Small intestine (tissue), 7 donors: ENCODE measurements at regions not wholly inside any gene's neighbourhood (a gene's known extent, or its start where the extent isn't known, plus 50 kb on each side); places are given as distances from the start of the nearest gene placed in this dataset.
"Not testable (repeated sequence)": the region's sequence is repeated elsewhere in the genome, so short reads cannot be mapped to it uniquely, and the experiment has no call there.

Experiments
- DNase-seq, 2 donors: peaks; one replicate each; pipeline versions ENCODE4 v3.0.0 to v3.0.0-alpha.2; 2013
- FAIRE-seq: peaks from 2 replicates; lab custom pipeline; 2012; peaks lifted over from hg19 to GRCh38; lab: Jason Lieb, UNC
- H3K27ac ChIP-seq, 3 donors: one replicate each; pipeline ENCODE4 v1.5.1; 2013; ENCODE audit warnings: low read length in 2 of 3, mild to moderate bottlenecking in 2 of 3, control low read depth in 1 of 3, inconsistent platforms in 1 of 3, low read depth in 1 of 3, moderate library complexity in 1 of 3
- H3K27me3 ChIP-seq, 3 donors: one replicate each; pipeline ENCODE4 v1.6.1; 2013; ENCODE audit warnings: low read length in 3 of 3, inconsistent platforms in 1 of 3; ENCODE audit not compliant: control insufficient read depth in 3 of 3, insufficient read depth in 3 of 3
- H3K36me3 ChIP-seq, 3 donors: one replicate each; pipeline ENCODE4 v1.6.1; 2013; ENCODE audit warnings: low read length in 3 of 3, inconsistent platforms in 1 of 3, low read depth in 1 of 3, mild to moderate bottlenecking in 1 of 3, moderate library complexity in 1 of 3; ENCODE audit not compliant: control insufficient read depth in 3 of 3, insufficient read depth in 2 of 3
- H3K4me1 ChIP-seq, 3 donors: one replicate each; pipeline ENCODE4 v1.6.1; 2013; ENCODE audit warnings: low read length in 2 of 3, inconsistent platforms in 1 of 3, low read depth in 1 of 3, mild to moderate bottlenecking in 1 of 3, moderate library complexity in 1 of 3; ENCODE audit not compliant: control insufficient read depth in 3 of 3, insufficient read depth in 2 of 3
- H3K4me3 ChIP-seq, 3 donors: one replicate each; pipeline ENCODE4 v1.5.1; 2013; ENCODE audit warnings: low read length in 3 of 3, control low read depth in 1 of 3, inconsistent platforms in 1 of 3, low read depth in 1 of 3, mild to moderate bottlenecking in 1 of 3, moderate library complexity in 1 of 3
- H3K9me3 ChIP-seq, 2 donors: one replicate each; pipeline ENCODE4 v1.6.1; 2013; ENCODE audit warnings: low read depth in 1 of 2, low read length in 1 of 2; ENCODE audit not compliant: control insufficient read depth in 2 of 2, insufficient read depth in 1 of 2
- WGBS, 3 donors: extraction: QIAGEN DNeasy Blood & Tissue Kit; methylation state at CpG; one replicate each; pipeline ENCODE4 v1.1.7; 2013; 5-methylcytosine and 5-hydroxymethylcytosine counted together
- donor health status: healthy with polysubstance abuse.
- donor health status: control.
- donor health status: control.
- donor health status: Bipolar disorder and iron deficiency.
- donor health status: healthy.

DNA sequence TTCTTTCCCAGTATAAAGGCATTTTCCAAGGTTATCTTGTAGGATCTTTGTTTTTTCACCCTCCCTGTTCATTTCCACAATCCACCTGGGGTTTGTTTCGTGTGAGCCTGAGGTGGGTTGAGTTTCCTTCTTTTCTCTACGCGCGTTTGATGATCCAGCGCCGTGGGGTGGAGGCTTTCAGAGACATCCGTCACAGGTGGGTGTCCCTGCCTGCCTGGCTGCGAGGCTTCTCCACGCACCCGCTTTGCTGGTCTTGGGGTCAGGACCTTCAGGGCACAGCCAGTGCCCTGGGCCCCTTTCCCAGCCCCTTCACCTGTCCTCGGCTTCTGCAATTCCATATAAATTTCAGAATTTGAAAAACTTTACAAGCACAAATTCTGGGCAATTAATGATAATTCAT lies 109.0 kb upstream of the ALKAL2 start:
- no peaks in the 10 kb centered on the region for H3K4me1 ChIP-seq
- H3K4me3 ChIP-seq, result no peak overlapping the region
- DNase-seq (no peak), FAIRE-seq (no peak)
- no peaks in the 10 kb centered on the region for H3K9me3 ChIP-seq
- WGBS, 3 donors, result 85 to 86% (median 85%) methylated on average over 11 of the region's 11 CpGs
- H3K27me3 ChIP-seq, result no peaks in the 10 kb centered on the region
- no peaks in the 10 kb centered on the region for H3K36me3 ChIP-seq
- H3K27ac ChIP-seq, result no peak overlapping the region

DNA sequence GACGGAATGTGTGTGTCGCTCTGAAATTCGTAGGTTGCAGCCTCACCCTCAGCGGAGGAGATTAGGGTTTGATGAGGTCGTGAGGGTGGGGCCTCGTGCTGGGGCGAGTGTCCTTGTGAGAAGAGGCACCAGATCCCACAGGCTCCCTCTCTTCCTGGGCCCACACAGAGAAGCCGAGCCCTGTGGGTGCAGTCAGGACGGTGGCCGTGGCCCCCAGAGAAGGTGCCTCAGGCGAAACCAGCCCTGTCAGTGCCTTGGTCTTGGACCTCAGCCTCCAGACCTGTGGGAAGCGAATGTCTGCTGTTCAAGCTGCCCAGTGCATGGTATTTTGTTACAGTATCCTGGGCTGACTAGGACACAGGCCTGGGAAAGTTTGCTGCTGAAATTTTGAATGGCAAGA lies 108.0 kb upstream of the ALKAL2 start:
- FAIRE-seq, result no peak
- Histone ChIP-seq H3K27me3 (no peaks in the 10 kb centered on the region), H3K4me3 (no peak overlapping the region), H3K4me1 (no peaks in the 10 kb centered on the region), H3K36me3 (no peaks in the 10 kb centered on the region), H3K27ac (no peak overlapping the region), H3K9me3 (no peaks in the 10 kb centered on the region)
- no peak for DNase-seq
- WGBS, 3 donors, result 73 to 85% (median 77%) methylated on average over 12 of the region's 12 CpGs

DNA sequence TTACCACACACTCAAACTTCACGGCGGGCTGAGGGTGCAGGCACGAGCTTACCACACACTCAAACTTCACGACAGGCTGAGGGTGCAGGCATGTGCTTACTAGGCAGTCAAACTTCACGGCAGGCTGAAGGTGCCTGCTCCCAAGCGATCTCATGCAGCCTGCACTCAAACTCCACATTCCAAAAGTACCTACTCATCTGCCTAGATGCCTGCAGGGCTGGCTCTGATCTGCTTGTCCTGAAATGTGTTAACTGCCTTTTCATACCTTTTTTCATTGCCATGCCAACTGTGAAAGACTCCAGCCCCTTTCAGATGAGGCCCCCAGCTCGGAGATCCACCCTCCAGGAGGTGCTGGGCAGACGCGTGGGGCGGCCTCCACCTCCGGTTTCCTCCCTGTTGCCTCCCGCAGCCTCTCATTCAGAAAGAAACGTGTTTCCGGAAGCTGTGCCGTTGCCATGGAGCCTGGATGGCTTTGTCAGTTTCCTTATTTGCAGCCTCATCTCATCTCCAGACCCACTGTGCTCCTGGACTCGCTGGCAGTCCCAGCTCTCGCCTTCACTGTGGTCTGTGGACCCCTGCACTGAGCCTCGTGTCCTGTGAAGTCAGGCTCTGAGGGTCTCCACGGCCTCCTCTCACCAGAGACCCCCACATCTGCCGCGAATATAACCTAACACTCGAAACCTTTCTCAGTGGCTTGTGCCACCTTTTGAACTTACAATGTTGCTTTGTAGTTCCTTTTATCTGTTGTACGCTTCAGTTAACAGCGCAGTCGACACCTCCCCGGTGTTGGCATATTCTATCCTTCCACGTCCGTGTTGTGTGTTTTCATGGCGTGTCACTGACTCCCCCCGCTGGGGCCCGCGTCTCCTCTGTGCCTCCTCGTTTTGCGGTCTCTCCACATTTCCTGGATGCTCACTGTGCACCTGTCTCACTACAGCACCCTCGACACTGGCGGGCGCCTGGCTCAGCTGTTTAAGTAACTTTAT lies 106.1 kb upstream of the ALKAL2 start:
- Histone ChIP-seq H3K36me3 (no peaks in the 10 kb centered on the region), H3K27ac (no peak overlapping the region), H3K9me3 (no peaks in the 10 kb centered on the region), H3K4me3 (no peak overlapping the region), H3K27me3 (no peaks in the 10 kb centered on the region), H3K4me1 (no peaks in the 10 kb centered on the region)
- DNase-seq (peak in 1 of 2 donors; percentile 10), FAIRE-seq (no peak)
- 64 to 72% (median 67%) methylated on average over 36 to 37 of the region's 37 CpGs for WGBS, 3 donors

DNA sequence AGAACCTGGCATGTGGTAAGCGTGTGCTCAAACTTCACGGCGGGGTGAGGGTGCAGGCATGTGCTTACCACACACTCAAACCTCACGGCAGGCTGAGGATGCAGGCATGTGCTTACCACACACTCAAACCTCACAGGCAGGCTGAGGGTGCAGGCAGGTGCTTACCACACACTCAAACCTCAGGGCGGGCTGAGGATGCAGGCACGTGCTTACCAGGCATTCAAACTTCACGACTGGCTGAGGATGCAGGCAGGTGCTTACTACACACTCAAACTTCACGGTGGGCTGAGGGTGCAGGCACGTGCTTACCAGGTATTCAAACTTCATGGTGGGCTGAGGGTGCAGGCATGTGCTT lies 105.0 kb upstream of the ALKAL2 start:
- Histone ChIP-seq H3K4me1 (no peaks in the 10 kb centered on the region), H3K9me3 (no peaks in the 10 kb centered on the region), H3K36me3 (no peaks in the 10 kb centered on the region), H3K27me3 (no peaks in the 10 kb centered on the region), H3K4me3 (no peak overlapping the region), H3K27ac (no peak overlapping the region)
- no peak for DNase-seq
- 76 to 82% (median 81%) methylated on average over 9 of the region's 9 CpGs for WGBS, 3 donors
- FAIRE-seq, result no peak

DNA sequence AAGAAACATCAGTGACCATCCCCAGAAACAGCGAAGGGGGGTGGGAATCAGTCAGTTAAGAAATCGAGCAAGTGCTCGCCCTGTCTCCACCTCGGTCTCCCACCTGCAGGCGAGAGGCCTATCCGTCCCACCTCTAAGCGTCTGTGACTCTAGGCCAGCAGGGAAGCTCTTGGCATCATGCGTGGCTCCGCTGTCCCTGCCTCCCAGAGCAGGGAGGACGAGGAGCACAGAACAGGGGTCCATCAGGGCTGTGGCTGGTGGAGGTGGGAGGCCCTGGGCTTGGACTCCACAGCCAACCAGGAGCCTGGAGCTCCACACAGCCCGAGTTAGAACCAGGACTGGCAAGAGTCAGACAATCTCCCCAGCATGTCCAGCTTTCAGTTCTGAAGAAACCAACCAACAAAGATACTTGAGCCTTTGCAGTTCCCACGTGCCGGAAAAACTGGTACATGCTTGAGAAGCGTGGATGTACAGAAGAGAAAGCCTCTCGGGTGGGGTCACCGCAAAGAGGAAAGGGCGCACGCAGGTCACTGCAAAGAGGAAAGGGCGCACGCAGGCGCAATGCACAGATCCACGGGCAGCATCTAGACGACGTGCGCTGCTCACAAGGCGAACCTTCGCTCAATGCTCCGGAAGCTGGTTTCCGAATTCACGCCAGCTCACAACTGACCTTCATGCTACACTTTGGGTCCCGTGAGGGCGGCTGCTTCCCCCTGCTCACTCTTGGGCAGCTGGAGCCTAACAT lies 104.5 kb upstream of the ALKAL2 start:
- no peaks in the 10 kb centered on the region for H3K9me3 ChIP-seq
- no peaks in the 10 kb centered on the region for H3K36me3 ChIP-seq
- no peaks in the 10 kb centered on the region for H3K4me1 ChIP-seq
- no peak overlapping the region for H3K4me3 ChIP-seq
- FAIRE-seq (no peak), DNase-seq (no peak)
- H3K27me3 ChIP-seq, result no peaks in the 10 kb centered on the region
- no peak overlapping the region for H3K27ac ChIP-seq
- 85 to 87% (median 86%) methylated on average over 32 of the region's 32 CpGs for WGBS, 3 donors

DNA sequence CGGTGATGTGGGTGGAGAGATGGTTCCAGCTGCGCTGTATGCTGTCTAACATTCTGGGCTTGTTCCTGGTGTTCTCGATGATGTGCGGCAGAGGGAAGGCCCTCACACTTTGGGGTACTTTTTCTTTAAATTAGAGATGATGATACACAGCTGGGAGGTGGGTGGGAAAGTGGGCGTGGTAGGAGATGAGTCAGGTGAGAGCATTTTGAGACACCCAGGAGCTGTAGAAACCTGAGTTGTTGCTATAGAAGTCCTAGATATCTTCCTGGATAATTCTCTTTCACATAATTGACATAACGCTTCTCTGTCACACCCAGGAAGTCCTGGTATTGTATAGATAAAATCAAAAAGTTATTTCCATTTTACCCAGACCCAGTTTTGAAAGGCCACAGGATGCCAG lies 103.8 kb upstream of the ALKAL2 start:
- no peaks in the 10 kb centered on the region for H3K4me1 ChIP-seq
- H3K27me3 ChIP-seq, result no peaks in the 10 kb centered on the region
- DNase-seq (no peak), FAIRE-seq (no peak)
- no peak overlapping the region for H3K27ac ChIP-seq
- H3K4me3 ChIP-seq, result no peak overlapping the region
- H3K36me3 ChIP-seq, result no peaks in the 10 kb centered on the region
- WGBS, 3 donors, result 61 to 67% (median 67%) methylated on average over 6 of the region's 6 CpGs
- H3K9me3 ChIP-seq, result no peaks in the 10 kb centered on the region

DNA sequence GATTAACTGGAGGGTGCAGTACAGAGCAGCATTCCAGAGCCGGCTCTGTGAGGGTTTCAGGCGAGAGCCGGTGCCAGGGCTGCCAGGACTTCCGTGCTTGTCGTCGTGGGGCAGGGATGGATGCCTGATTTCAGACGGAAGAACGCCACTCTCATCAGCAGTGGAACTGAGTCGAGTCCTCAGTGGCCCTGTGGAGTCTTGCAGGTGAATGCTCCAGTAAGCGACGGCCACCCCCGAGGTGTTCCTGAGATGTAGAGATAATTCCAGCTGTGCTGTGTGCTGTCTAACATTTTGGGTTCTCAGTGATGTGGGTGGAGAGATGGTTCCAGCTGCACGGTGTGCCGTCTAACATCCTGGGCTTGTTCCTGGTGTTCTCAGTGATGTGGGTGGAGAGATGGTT lies 103.1 kb upstream of the ALKAL2 start:
- H3K36me3 ChIP-seq, result no peaks in the 10 kb centered on the region
- H3K4me1 ChIP-seq, result no peaks in the 10 kb centered on the region
- DNase-seq, result no peak
- 86 to 92% (median 88%) methylated on average over 14 of the region's 14 CpGs for WGBS, 3 donors
- no peak for FAIRE-seq
- H3K4me3 ChIP-seq, result no peak overlapping the region
- H3K9me3 ChIP-seq, result no peaks in the 10 kb centered on the region
- no peaks in the 10 kb centered on the region for H3K27me3 ChIP-seq
- H3K27ac ChIP-seq, result no peak overlapping the region

DNA sequence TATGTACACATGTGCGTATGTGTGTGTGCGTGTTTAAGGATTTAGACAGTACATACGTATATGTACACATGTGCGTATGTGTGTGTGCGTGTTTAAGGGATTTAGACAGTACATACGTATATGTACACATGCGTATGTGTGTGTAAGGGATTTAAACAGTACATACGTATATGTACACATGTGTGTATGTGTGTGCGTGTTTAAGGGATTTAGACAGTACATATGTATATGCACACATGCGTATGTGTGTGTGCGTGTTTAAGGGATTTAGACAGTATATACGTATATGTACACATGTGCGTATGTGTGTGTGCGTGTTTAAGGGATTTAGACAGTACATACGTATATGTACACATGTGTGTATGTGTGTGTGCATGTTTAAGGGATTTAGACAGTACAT lies 102.1 kb upstream of the ALKAL2 start:
- not testable (repeated sequence) for FAIRE-seq
- WGBS, 3 donors, result 97 to 98% (median 97%) methylated on average over 15 of the region's 15 CpGs

More for the DNA sequence above, 102.1 kb upstream of the ALKAL2 start:
- not testable (repeated sequence) for H3K4me1 ChIP-seq, H3K27me3 ChIP-seq, H3K27ac ChIP-seq, DNase-seq, H3K36me3 ChIP-seq, H3K4me3 ChIP-seq, H3K9me3 ChIP-seq
